CD1c-positive myeloid dendritic cell (primary cell): ENCODE measurements at regions not wholly inside any gene's neighbourhood (a gene's known extent, or its start where the extent isn't known, plus 50 kb on each side); places are given as distances from the start of the nearest gene placed in this dataset.

Experiments used
- DNase-seq: peaks from one replicate; pipeline ENCODE4 v3.0.0-alpha.2; 2016; ENCODE audit errors: extremely low spot score

GRCh38 chr5:121737120-121737519 lies 114.6 kb upstream of the FTMT start:
- no peak for DNase-seq

GRCh38 chr5:121741156-121741555 lies 110.5 kb upstream of the FTMT start:
- no peak for DNase-seq

- no peak for DNase-seq
Measured at GRCh38 chr5:121744577-121744976, 107.1 kb upstream of the FTMT start.

- no peak for DNase-seq
Measured at GRCh38 chr5:121745407-121745806, 106.3 kb upstream of the FTMT start.

- no peak for DNase-seq
Measured at GRCh38 chr5:121746763-121747162, 104.9 kb upstream of the FTMT start.

GRCh38 chr5:121748686-121749085 lies 103.0 kb upstream of the FTMT start:
- DNase-seq: no peak

GRCh38 chr5:121752149-121752548 lies 99.5 kb upstream of the FTMT start:
- DNase-seq: no peak

GRCh38 chr5:121755266-121755665 lies 96.4 kb upstream of the FTMT start:
- DNase-seq: no peak

GRCh38 chr5:121757753-121758152 lies 93.9 kb upstream of the FTMT start:
- no peak for DNase-seq

GRCh38 chr5:121758615-121759014 lies 93.1 kb upstream of the FTMT start:
- no peak for DNase-seq

GRCh38 chr5:121762426-121762825 lies 89.3 kb upstream of the FTMT start:
- DNase-seq: no peak

- DNase-seq: no peak
Measured at GRCh38 chr5:121763665-121764064, 88.0 kb upstream of the FTMT start.

GRCh38 chr5:121780406-121780805 lies 71.3 kb upstream of the FTMT start:
- DNase-seq: no peak

- DNase-seq: no peak
Measured at GRCh38 chr5:121783700-121784099, 68.0 kb upstream of the FTMT start.

- DNase-seq: no peak
Measured at GRCh38 chr5:121793791-121794190, 57.9 kb upstream of the FTMT start.

GRCh38 chr5:121795511-121795910 lies 56.2 kb upstream of the FTMT start:
- no peak for DNase-seq

- DNase-seq: no peak
Measured at GRCh38 chr5:121797681-121798518, 53.8 kb upstream of the FTMT start.
